PC-9 (cell line): ENCODE measurements at regions not wholly inside any gene's neighbourhood (a gene's known extent, or its start where the extent isn't known, plus 50 kb on each side); places are given as distances from the start of the nearest gene placed in this dataset.

Experiments used
- BruUV-seq: library from RNA; stranded (reverse); fragments of 400-500 nt; replicated peaks from 2 replicates; lab custom pipeline; 2021; lab: Mats Ljungman, UMichigan
- CTCF ChIA-PET: fragments of 300-600 bp; sonication (Branson Sonifier 250); formaldehyde crosslinking; loops from one replicate; lab custom pipeline; 2022; ENCODE audit warnings: antibody characterized with exemption; lab: Charles Lee
- POLR2A ChIA-PET: fragments of 300-600 bp; sonication (Branson Sonifier 250); formaldehyde crosslinking; loops from one replicate; lab custom pipeline; 2022; ENCODE audit warnings: antibody characterized with exemption; ENCODE audit not compliant: unreplicated experiment; lab: Charles Lee
- DNase-seq, 2 experiments: peaks; one replicate each; pipeline versions ENCODE4 v3.0.0 to v3.0.0-alpha.2; 2015 to 2022; ENCODE audit warnings: mixed read lengths in 1 of 2
- H2AFZ ChIP-seq: fragments of 200-600 bp; sonication (generic); 2 replicates; pipeline ENCODE4 v1.8.1; 2017; ENCODE audit warnings: antibody characterized with exemption
- H3F3A ChIP-seq: fragments of 200-600 bp; sonication (generic); 2 replicates; pipeline ENCODE4 v1.8.1; 2017; ENCODE audit warnings: antibody characterized with exemption, mild to moderate bottlenecking, low read depth; ENCODE audit not compliant: insufficient read depth
- H3K27ac ChIP-seq: fragments of 200-600 bp; sonication (generic); 2 replicates; pipeline ENCODE4 v1.6.1; 2016; ENCODE audit warnings: mixed run types
- H3K27me3 ChIP-seq: fragments of 200-600 bp; sonication (generic); 2 replicates; pipeline ENCODE4 v1.6.1; 2016; ENCODE audit warnings: low read depth, mixed run types; ENCODE audit not compliant: insufficient read depth
- H3K36me3 ChIP-seq: fragments of 200-600 bp; sonication (generic); 2 replicates; pipeline ENCODE4 v1.6.1; 2016; ENCODE audit warnings: low read depth, mixed run types
- H3K4me1 ChIP-seq: fragments of 200-600 bp; sonication (generic); replicated peaks from 2 replicates; pipeline ENCODE4 v1.6.1; 2016; ENCODE audit warnings: mixed run types; ENCODE audit not compliant: insufficient read depth
- H3K4me2 ChIP-seq: fragments of 200-600 bp; sonication (generic); 2 replicates; pipeline ENCODE4 v1.6.1; 2017; ENCODE audit warnings: mixed run types
- H3K4me3 ChIP-seq: fragments of 200-600 bp; sonication (generic); 2 replicates; pipeline ENCODE4 v1.6.1; 2016; ENCODE audit warnings: mixed run types
- H3K79me2 ChIP-seq: fragments of 200-600 bp; sonication (generic); 2 replicates; pipeline ENCODE4 v1.6.1; 2017; ENCODE audit warnings: low read depth, mixed run types
- H3K9me2 ChIP-seq: fragments of 200-600 bp; sonication (generic); 2 replicates; pipeline ENCODE4 v1.8.1; 2017; ENCODE audit warnings: mild to moderate bottlenecking; ENCODE audit not compliant: insufficient read depth
- H3K9me3 ChIP-seq: fragments of 200-600 bp; sonication (generic); 2 replicates; pipeline ENCODE4 v1.8.1; 2016; ENCODE audit warnings: low read depth; ENCODE audit not compliant: insufficient read depth
- H4K20me1 ChIP-seq: fragments of 200-600 bp; sonication (generic); 2 replicates; pipeline ENCODE4 v1.8.1; 2017; ENCODE audit not compliant: insufficient read depth
- EZH2 ChIP-seq: fragments of 200-600 bp; sonication (generic); IDR thresholded peaks from 2 replicates; pipeline ENCODE4 v1.8.0; 2017; ENCODE audit warnings: antibody characterized with exemption, low read depth
- intact Hi-C: fragments of 100-400 bp; cut with micrococcal nuclease; formaldehyde crosslinking; loops from one replicate; pipeline ENCODE4 v1.10.0; 2022; ENCODE audit not compliant: unreplicated experiment
- TF ChIP-seq, protein P1 (sequence below): fragments of 200-600 bp; sonication (generic); conservative IDR thresholded peaks from 2 replicates; pipeline ENCODE4 v1.6.1; 2017; ENCODE audit warnings: mixed run types, antibody characterized with exemption, mild to moderate bottlenecking, moderate library complexity

DNA sequence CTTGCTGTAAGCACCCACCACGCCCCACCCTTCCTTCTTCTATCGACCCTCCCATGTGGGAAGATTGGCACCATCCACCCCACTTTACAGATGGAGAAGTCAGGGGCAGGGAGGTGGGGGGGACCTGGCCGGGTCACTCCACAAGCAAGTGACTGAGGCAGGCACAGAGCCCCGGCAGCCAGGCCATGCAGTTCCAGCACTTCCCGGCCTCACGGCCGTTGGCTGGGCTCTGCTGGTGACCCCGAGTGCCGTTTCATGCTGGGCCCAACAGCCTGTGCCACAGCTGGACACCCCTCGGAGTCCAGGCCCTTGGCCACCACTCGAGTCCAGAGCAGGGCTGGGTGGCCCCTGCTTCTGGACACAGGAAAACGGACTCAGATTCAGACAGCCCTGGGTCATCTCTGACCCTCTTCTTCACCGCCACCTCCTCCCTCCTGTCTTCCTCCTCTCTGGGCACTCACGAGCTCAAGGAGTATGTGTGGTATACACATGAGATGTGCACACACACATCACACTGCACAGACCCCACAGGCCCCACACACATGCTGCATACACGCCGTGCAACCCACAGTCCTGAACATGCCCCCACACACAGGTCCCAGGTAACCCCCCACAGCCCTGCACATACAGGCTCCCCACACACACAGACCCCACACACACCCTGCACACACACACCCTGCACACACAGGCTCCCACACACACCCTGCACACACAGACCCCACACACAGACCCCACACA, 89.3 kb upstream of the GPC1 start:
- ChIA-PET CTCF (no interaction called here), POLR2A (no interaction called here)
- no peaks in the 10 kb centered on the region for H3F3A ChIP-seq
- H3K9me3 ChIP-seq: peaks cover 8% of the 10 kb centered on the region; the same call in 1 of the 2 replicates
- H2AFZ ChIP-seq: no peak overlapping the region
- no TSS peak for BruUV-seq
- H3K27ac ChIP-seq: no peak overlapping the region
- TF ChIP-seq, protein P1, sequence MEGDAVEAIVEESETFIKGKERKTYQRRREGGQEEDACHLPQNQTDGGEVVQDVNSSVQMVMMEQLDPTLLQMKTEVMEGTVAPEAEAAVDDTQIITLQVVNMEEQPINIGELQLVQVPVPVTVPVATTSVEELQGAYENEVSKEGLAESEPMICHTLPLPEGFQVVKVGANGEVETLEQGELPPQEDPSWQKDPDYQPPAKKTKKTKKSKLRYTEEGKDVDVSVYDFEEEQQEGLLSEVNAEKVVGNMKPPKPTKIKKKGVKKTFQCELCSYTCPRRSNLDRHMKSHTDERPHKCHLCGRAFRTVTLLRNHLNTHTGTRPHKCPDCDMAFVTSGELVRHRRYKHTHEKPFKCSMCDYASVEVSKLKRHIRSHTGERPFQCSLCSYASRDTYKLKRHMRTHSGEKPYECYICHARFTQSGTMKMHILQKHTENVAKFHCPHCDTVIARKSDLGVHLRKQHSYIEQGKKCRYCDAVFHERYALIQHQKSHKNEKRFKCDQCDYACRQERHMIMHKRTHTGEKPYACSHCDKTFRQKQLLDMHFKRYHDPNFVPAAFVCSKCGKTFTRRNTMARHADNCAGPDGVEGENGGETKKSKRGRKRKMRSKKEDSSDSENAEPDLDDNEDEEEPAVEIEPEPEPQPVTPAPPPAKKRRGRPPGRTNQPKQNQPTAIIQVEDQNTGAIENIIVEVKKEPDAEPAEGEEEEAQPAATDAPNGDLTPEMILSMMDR: no peak
- TF ChIP-seq EZH2: no peak
- H3K36me3 ChIP-seq: no peaks in the 10 kb centered on the region
- no peak overlapping the region for H3K4me2 ChIP-seq
- H4K20me1 ChIP-seq: no peaks in the 10 kb centered on the region
- H3K79me2 ChIP-seq: no peaks in the 10 kb centered on the region
- H3K4me1 ChIP-seq: no peaks in the 10 kb centered on the region
- no peaks in the 10 kb centered on the region for H3K9me2 ChIP-seq
- intact Hi-C loops: no loop called here
- no peak overlapping the region for H3K4me3 ChIP-seq
- peaks cover 33% of the 10 kb centered on the region; the same call in 1 of the 2 replicates for H3K27me3 ChIP-seq
- DNase-seq: no peak

DNA sequence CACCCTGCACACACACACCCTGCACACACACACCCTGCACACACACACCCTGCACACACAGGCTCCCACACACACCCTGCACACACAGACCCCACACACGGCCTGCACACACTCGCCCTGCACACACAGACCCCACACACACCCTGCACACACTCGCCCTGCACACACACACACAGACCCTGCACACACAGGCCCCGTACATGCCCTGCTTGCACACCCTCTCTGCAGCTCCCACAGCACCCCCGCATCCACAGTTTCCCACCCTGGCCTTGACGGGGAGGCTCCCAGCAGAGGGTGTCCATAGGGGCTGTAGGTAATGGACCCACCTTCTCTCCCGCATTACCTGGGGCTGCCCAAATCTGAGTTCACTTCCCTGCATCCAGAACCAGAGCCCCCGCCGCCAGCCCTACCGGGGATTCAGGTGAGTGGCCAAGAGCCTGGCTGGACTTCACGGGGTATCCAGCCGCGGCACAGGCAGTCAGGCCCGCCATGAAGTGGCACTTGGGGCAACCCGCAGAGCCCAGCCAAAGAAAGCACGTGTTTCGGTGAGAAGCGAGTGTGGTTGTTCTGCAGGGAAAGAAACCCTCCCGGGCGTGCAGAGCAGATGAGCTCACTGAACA, 88.6 kb upstream of the GPC1 start:
- intact Hi-C loops: no loop called here

DNA sequence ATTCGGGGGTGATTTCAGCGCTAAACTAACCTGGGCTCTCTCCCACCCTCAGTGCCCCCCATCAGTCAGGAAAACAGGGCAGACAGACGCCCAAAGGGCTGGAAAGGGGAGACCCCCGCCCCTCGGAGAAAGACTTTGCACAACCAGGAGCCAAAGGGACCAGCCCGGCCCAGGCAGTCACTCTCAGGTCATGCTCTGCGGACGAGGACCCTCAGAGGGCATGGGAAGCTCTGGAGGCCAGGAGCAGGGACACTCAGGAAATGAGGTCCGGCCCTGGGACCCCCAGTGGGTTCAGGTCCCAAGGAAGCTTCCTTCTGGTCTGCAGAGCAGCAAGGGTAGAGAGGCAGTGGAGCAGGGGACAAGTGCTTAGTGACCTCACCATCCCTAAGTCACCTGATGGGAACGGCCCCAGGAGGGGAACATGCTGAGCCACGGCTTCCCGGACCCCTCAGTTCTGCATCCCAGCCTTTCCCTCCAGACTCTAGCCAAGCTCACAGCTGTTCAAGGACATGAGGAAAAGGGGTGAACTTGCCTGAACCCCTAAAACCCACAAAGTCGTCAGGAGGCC, 88.0 kb upstream of the GPC1 start:
- Histone ChIP-seq H3K27me3 (peaks cover 33% of the 10 kb centered on the region; the same call in 1 of the 2 replicates), H3K36me3 (no peaks in the 10 kb centered on the region), H4K20me1 (no peaks in the 10 kb centered on the region), H3F3A (no peaks in the 10 kb centered on the region), H3K9me2 (no peaks in the 10 kb centered on the region), H2AFZ (no peak overlapping the region), H3K79me2 (no peaks in the 10 kb centered on the region), H3K4me2 (no peak overlapping the region), H3K4me1 (no peaks in the 10 kb centered on the region), H3K27ac (no peak overlapping the region), H3K9me3 (peaks cover 8% of the 10 kb centered on the region; the same call in 1 of the 2 replicates), H3K4me3 (no peak overlapping the region)
- BruUV-seq: no TSS peak
- POLR2A ChIA-PET: no interaction called here
- DNase-seq: no peak
- TF ChIP-seq, protein P1: no peak
- TF ChIP-seq EZH2: no peak
- CTCF ChIA-PET: no interaction called here
- intact Hi-C loops: no loop called here

More for the DNA sequence above, 88.6 kb upstream of the GPC1 start:
- no peak overlapping the region for H3K4me2 ChIP-seq
- peaks cover 8% of the 10 kb centered on the region; the same call in 1 of the 2 replicates for H3K9me3 ChIP-seq
- H3K36me3 ChIP-seq: no peaks in the 10 kb centered on the region
- CTCF ChIA-PET: no interaction called here
- H3K9me2 ChIP-seq: no peaks in the 10 kb centered on the region
- H3K4me1 ChIP-seq: no peaks in the 10 kb centered on the region
- no peak overlapping the region for H3K27ac ChIP-seq
- no peaks in the 10 kb centered on the region for H4K20me1 ChIP-seq
- H3K27me3 ChIP-seq: peaks cover 33% of the 10 kb centered on the region; the same call in 1 of the 2 replicates
- TF ChIP-seq, protein P1: no peak
- no peak for TF ChIP-seq EZH2
- H3K4me3 ChIP-seq: no peak overlapping the region
- H3F3A ChIP-seq: no peaks in the 10 kb centered on the region
- H2AFZ ChIP-seq: no peak overlapping the region
- H3K79me2 ChIP-seq: no peaks in the 10 kb centered on the region
- POLR2A ChIA-PET: no interaction called here
- no TSS peak for BruUV-seq
- DNase-seq: no peak
